Keratinocyte (primary cell): ENCODE measurements at regions not wholly inside any gene's neighbourhood (a gene's known extent, or its start where the extent isn't known, plus 50 kb on each side); places are given as distances from the start of the nearest gene placed in this dataset.

Source experiments
- DNase-seq: peaks from one replicate; pipeline ENCODE4 v3.0.0-alpha.2; 2011; ENCODE audit warnings: low read depth, missing footprints, low spot score
- FAIRE-seq: peaks from 2 replicates; lab custom pipeline; 2011; peaks lifted over from hg19 to GRCh38; lab: Jason Lieb, UNC
- H2AFZ ChIP-seq: 2 replicates; pipeline ENCODE4 v1.6.0; 2012; ENCODE audit warnings: low read length, control low read depth, inconsistent platforms; ENCODE audit not compliant: control insufficient read depth
- H3K27ac ChIP-seq: 2 replicates; pipeline ENCODE4 v1.5.1; 2011; ENCODE audit warnings: low read length; ENCODE audit not compliant: control insufficient read depth, insufficient read depth
- H3K27me3 ChIP-seq: 3 replicates; pipeline ENCODE4 v1.6.0; 2011; ENCODE audit warnings: low read length; ENCODE audit not compliant: control insufficient read depth, insufficient read depth; ENCODE audit errors: extremely low read depth
- H3K36me3 ChIP-seq, 2 experiments: 2 replicates in 1 of 2; 3 replicates in 1 of 2; pipeline ENCODE4 v1.5.1; 2011; ENCODE audit warnings: low read length in 2 of 2, mild to moderate bottlenecking in 1 of 2; ENCODE audit not compliant: control insufficient read depth in 2 of 2, insufficient read depth in 2 of 2; ENCODE audit errors: extremely low read depth in 1 of 2
- H3K4me1 ChIP-seq: 3 replicates; pipeline ENCODE4 v1.5.1; 2011; ENCODE audit warnings: low read length; ENCODE audit not compliant: control insufficient read depth, insufficient read depth; ENCODE audit errors: extremely low read depth
- H3K4me2 ChIP-seq: 3 replicates; pipeline ENCODE4 v1.6.0; 2011; ENCODE audit warnings: low read depth, low read length; ENCODE audit not compliant: control insufficient read depth, insufficient read depth; ENCODE audit errors: extremely low read depth
- H3K4me3 ChIP-seq, 3 experiments: fragments of 200-600 bp in 1 of 3; sonication (generic) in 1 of 3; 2 replicates in 2 of 3; 3 replicates in 1 of 3; pipeline ENCODE4 v1.5.1; 2011 to 2016; ENCODE audit warnings: low read length in 3 of 3, mild to moderate bottlenecking in 3 of 3, control low read depth in 2 of 3, inconsistent platforms in 1 of 3, low read depth in 1 of 3, mixed read lengths in 1 of 3, mixed run types in 1 of 3, moderate library complexity in 1 of 3; ENCODE audit not compliant: control insufficient read depth in 2 of 3, insufficient read depth in 2 of 3; ENCODE audit errors: extremely low read depth in 1 of 3
- H3K79me2 ChIP-seq: 2 replicates; pipeline ENCODE4 v1.6.0; 2012; ENCODE audit warnings: low read length; ENCODE audit not compliant: control insufficient read depth, insufficient read depth
- H3K9ac ChIP-seq: 3 replicates; pipeline ENCODE4 v1.6.0; 2011; ENCODE audit warnings: low read length; ENCODE audit not compliant: control insufficient read depth, insufficient read depth; ENCODE audit errors: extremely low read depth
- H3K9me1 ChIP-seq: 3 replicates; pipeline ENCODE4 v1.6.0; 2011; ENCODE audit warnings: low read length; ENCODE audit not compliant: control insufficient read depth, insufficient read depth; ENCODE audit errors: extremely low read depth
- H3K9me3 ChIP-seq: 2 replicates; pipeline ENCODE4 v1.5.1; 2012; ENCODE audit warnings: low read depth, low read length; ENCODE audit not compliant: control insufficient read depth
- H4K20me1 ChIP-seq: 3 replicates; pipeline ENCODE4 v1.6.0; 2011; ENCODE audit warnings: low read length; ENCODE audit not compliant: control insufficient read depth, insufficient read depth; ENCODE audit errors: extremely low read depth
- CTCF ChIP-seq, 3 experiments: IDR thresholded peaks in 1 of 3; conservative IDR thresholded peaks in 1 of 3; optimal IDR thresholded peaks in 1 of 3; 2 replicates in 2 of 3; 3 replicates in 1 of 3; pipeline versions ENCODE3 to v1.5.1; 2011; ENCODE audit warnings: low read length in 3 of 3, mild to moderate bottlenecking in 3 of 3, moderate library complexity in 2 of 3, control low read depth in 1 of 3, inconsistent platforms in 1 of 3; ENCODE audit not compliant: insufficient read depth in 2 of 3; ENCODE audit errors: extremely low read depth in 1 of 3
- EZH2 ChIP-seq: IDR thresholded peaks from one replicate; pipeline ENCODE4 v1.6.1; 2012; ENCODE audit warnings: inconsistent platforms, mild to moderate bottlenecking, low read length, moderate library complexity
- dilution Hi-C: fragments of 300-500 bp; cut with MboI; formaldehyde crosslinking; loops from one replicate; pipeline ENCODE4 v1.7.0; 2020; ENCODE audit warnings: low sequenced_read_pairs; ENCODE audit not compliant: extremely low pct_ligation_motif_present

- TF ChIP-seq EZH2 (no peak), CTCF (optimal IDR thresholded peaks at IDR 0.05 in 1 of 3, IDR thresholded peaks at IDR 0.05 in 1 of 3, conservative IDR thresholded peaks at IDR 0.05 in 1 of 3; ENCODE audit: extremely low read depth in 1 of 3, insufficient read depth in 2 of 3, low read length in 3 of 3) (no peak)
- FAIRE-seq (no peak), DNase-seq (no peak)
- Histone ChIP-seq H3K27me3 (no peaks in the 10 kb centered on the region), H3K36me3 (no peaks in the 10 kb centered on the region), H3K4me3 (no peak overlapping the region), H2AFZ (no peak overlapping the region), H3K27ac (no peak overlapping the region), H3K4me2 (no peak overlapping the region), H3K79me2 (no peaks in the 10 kb centered on the region), H3K9ac (no peak overlapping the region), H3K9me3 (no peaks in the 10 kb centered on the region), H3K4me1 (peaks cover 25% of the 10 kb centered on the region), H4K20me1 (no peaks in the 10 kb centered on the region), H3K9me1 (no peaks in the 10 kb centered on the region)
- dilution Hi-C loops: no loop called here
Observed at GRCh38 chr6:6884193-6884627, 223.6 kb upstream of the RREB1 start.

GRCh38 chr6:6884916-6885315 is 222.8 kb upstream of the RREB1 start:
- dilution Hi-C loops: no loop called here
- H4K20me1 ChIP-seq: no peaks in the 10 kb centered on the region
- no peak overlapping the region for H3K27ac ChIP-seq
- H3K4me3 ChIP-seq: no peak overlapping the region
- H3K9ac ChIP-seq: no peak overlapping the region
- FAIRE-seq: no peak
- no peak overlapping the region for H3K4me2 ChIP-seq
- H3K36me3 ChIP-seq: no peaks in the 10 kb centered on the region
- no peaks in the 10 kb centered on the region for H3K9me3 ChIP-seq
- TF ChIP-seq CTCF (optimal IDR thresholded peaks at IDR 0.05 in 1 of 3, IDR thresholded peaks at IDR 0.05 in 1 of 3, conservative IDR thresholded peaks at IDR 0.05 in 1 of 3; ENCODE audit: extremely low read depth in 1 of 3, insufficient read depth in 2 of 3, low read length in 3 of 3) (no peak), EZH2 (no peak)
- H3K79me2 ChIP-seq: no peaks in the 10 kb centered on the region
- H3K27me3 ChIP-seq: no peaks in the 10 kb centered on the region
- DNase-seq: no peak
- H3K9me1 ChIP-seq: no peaks in the 10 kb centered on the region
- H2AFZ ChIP-seq: peak overlapping the region; percentile 29
- peaks cover 19% of the 10 kb centered on the region for H3K4me1 ChIP-seq
